HG03108 (cell line): ENCODE measurements at regions not wholly inside any gene's neighbourhood (a gene's known extent, or its start where the extent isn't known, plus 50 kb on each side); places are given as distances from the start of the nearest gene placed in this dataset.

Experiments used
- ATAC-seq: cut with Tn5 transposase; IDR thresholded peaks from one replicate; pipeline ENCODE4 v1.9.1; 2021; ENCODE audit warnings: moderate library complexity; ENCODE audit not compliant: unreplicated experiment

DNA sequence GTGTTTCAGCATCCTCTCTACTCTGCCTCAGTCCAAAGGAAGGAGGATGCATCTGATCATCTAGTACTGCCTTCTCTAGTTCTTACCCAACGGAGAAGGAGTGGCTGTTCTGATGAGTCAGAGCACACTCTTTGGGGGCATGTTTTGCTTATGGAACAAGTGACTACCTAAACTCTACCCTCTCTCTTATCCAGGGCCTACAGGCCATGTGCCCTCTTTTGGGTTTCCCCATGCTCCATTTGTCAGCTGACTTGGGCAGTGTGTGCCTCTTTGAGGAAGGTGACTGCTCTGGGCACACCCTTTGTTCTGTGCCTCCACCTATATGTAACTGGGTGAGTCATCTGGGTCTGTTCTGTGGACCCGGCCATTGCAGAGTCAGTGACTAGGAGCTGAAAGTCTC is 89.6 kb upstream of the BNC2 start:
- ATAC-seq, result no peak

DNA sequence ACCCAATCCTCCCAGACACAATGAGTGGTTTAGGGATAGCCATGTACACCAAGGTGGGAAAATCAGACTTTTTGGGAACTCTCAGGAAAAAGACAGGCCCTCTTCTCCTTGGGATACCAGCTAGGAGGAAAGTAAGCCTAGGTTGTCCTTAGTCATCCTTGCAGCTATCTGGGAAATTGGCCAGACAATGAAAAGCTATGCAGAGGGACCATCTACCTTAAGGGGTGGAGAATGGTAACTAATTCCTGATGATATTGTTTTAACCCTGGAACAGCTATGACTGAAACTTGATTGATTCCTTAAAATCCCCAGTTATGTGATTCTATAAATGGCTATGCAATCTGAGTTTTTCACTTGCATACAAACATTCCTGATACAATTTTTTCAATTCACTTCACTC is 88.9 kb upstream of the BNC2 start:
- ATAC-seq, result no peak

DNA sequence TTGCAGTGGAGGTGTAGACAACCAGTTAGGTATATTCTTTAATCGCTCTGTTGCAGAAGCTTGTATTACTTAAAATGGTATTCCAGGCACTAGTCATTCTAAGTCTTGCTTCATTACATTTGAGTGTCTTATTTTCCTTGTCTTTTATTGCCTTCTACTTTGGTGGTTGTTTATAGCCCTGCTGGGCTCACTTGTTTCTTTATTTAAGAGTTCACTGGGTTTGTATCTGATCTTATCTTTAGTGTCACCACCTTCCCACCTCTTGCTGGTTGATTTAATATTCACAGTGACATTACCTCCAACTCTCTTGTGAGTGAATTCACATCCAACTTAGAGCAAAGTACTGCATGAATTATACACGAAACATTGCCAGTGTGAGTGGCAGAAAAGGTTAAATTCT is 83.6 kb upstream of the BNC2 start:
- ATAC-seq, result no peak

DNA sequence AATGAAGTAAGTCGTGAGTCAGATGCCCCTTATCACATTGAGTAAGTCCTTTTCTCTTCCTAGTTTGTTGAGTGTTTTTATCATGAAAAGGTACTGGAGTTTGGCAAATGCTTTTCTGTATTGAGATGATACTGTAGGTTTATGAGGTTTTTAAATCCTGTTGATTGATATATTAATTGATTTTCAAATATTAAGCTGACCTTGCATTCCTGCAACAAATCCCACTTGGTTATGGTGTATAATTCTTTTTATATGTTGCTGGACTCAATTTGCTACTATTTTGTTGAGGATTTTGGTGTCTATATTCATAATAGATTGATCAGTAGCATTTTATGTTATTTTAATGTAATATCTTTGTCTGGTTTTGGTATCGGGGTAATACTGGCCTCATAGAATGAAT is 81.0 kb upstream of the BNC2 start:
- ATAC-seq, result no peak

DNA sequence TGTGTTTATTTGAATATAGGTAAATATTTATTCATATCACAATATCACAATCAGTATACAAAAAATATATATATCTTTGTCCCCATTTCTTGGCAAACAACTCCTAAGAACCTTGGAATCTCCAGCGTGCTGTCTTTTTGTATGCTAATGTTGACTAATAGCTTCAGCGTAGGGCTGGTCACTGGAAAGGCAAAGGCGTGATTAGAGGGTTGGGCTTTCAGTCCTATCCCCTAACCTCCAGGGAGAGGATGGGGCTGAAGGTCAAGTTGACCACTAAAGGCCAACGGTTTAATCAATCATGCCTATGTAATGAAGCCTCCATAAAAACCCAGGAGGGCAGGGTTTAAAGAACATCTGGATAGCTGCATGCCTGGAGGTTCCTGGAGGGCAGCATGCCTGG is 79.6 kb upstream of the BNC2 start:
- no peak for ATAC-seq

DNA sequence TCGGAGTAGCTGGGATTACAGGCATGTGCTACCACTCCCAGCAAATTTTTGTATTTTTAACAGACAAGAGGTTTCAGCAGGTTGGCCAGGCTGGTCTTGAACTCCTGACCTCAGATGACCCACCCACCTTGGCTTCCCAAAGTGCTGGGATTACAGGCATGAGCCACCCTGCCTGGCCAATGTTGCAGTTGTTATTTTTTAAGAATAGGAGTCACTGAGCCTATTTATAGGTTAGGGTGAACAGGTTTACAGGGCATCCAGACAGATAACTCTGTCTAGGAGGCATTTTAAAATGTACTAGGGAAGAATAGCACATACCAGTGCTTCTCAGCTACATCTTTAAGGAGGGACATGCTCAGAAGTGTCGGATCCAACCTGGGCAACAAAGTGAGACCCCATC is 60.1 kb upstream of the BNC2 start:
- no peak for ATAC-seq

DNA sequence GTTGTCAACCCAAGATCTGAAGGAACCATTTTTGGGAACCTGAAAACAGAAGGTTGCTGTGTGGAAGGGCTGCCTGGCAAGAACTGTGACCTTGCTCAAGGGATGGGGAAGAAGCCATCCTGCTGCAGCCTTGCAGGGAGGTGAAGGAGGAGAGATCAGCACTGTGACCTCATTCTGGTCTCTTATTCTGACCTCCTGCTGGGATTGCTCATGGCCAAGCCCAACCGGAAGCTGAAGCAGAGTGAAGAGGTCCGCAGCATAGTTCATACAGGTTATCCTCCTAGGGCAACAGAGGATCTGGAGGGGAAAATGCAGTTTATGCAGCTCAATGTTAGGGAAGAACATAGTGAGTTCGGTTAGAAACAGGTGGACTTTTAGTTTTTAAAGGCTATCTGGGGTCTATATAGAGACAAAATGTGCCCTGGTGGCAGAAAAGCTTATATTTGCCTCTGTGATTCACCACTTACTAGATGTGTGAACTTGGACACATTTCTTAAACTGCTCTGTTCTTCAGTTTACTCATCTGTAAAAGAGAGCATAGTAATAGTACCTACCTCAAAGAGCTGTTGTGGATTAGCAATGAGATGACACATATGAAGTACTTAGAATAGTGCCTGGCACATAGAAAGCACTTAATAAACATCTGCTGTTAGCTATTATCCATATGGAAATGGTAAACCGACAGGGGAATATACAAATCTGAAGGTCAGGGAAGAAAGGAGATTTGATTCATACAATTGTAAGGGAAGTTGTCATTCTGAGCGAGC is 57.9 kb upstream of the BNC2 start:
- no peak for ATAC-seq

DNA sequence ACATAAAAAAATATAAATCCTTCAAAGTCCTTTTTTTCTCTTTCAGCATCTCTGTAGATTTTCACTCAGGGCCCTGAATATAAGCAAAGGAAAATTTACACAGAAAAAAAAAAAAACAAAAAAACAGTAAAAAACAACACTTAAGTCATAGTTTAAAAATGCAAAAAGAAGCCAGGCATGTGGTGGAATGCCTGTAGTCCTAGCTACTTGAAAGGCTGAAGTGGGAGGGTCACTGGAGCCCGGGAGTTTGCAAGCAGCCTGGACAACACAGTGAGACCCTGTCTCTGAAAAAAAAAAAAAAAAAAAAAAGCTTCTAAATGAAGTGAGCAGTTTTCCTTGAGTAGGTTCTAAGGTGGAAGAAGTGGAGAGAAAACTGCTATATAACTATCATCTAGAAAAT is 55.0 kb upstream of the BNC2 start:
- no peak for ATAC-seq

DNA sequence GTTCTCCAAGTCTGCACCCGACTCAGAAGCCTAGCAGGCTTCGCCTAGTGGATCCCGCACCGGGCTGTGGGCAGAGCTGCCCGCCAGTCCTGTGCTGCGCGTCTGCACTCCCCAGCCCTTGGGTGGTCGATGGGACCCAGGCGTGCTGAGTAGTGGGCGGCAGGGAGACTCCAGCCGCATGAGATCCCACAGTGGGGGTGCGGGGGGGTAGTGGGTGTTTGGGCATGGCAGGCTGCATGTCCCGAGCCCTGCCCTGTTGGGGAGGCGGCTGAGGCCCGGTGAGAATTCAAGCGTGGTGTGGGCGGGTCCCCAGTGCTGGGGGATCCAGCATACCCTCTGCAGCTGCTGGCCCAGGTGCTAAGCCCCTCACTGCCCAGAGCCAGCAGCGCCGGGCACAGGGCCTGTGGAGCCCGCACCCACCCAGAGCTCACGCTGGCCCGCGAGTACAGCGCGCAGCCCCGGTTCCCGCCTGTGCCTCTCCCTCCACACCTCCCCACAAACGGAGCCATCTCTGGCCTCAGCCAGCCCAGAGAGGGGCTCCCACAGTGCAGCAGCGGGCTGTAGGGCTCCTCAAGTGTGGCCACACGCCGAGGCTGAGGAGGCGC is 53.9 kb upstream of the BNC2 start:
- no peak for ATAC-seq

DNA sequence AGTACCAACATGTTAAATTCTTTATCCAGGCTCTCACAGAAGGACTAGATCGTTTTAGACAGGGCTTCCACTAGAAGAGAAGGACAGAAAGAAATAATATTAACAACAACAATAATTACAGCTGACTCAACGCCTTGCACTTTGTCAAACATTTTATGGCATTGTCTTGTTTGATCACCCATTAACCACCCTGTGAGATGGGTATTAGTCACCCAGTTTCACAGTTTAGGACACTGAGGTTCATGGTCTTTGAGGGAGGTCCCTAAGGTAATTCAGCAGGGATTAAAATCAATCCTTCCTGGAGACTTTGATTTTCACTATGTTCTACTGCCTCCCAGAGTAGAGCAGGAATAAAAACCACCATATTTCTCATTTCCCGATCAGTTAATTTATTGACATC is 51.4 kb upstream of the BNC2 start:
- no peak for ATAC-seq
